Putamen (tissue), 1 donor: ENCODE measurements at regions not wholly inside any gene's neighbourhood (a gene's known extent, or its start where the extent isn't known, plus 50 kb on each side); places are given as distances from the start of the nearest gene placed in this dataset.
"Not testable (repeated sequence)": the region's sequence is repeated elsewhere in the genome, so short reads cannot be mapped to it uniquely, and the experiment has no call there.

Experiments used
- DNase-seq: peaks from one replicate; pipeline ENCODE4 v3.0.0-alpha.2; 2016; ENCODE audit warnings: low spot score

- DNase-seq = no peak
These were observed 242.0 kb upstream of the TRPM3 start for GRCh38 chr9:71363286-71363961.

GRCh38 chr9:71361357-71361756 is 239.9 kb upstream of the TRPM3 start:
- no peak for DNase-seq

- no peak for DNase-seq
These were observed 235.9 kb upstream of the TRPM3 start for GRCh38 chr9:71357346-71357745.

- no peak for DNase-seq
These were observed 234.5 kb upstream of the TRPM3 start for GRCh38 chr9:71355884-71356283.

- DNase-seq = no peak
These were observed 232.3 kb upstream of the TRPM3 start for GRCh38 chr9:71353720-71354119.

- DNase-seq = no peak
These were observed 231.4 kb upstream of the TRPM3 start for GRCh38 chr9:71352837-71353236.

- no peak for DNase-seq
These were observed 227.8 kb upstream of the TRPM3 start for GRCh38 chr9:71349218-71349617.

- DNase-seq = no peak
These were observed 211.9 kb upstream of the TRPM3 start for GRCh38 chr9:71333321-71333720.

GRCh38 chr9:71331603-71332002 is 210.2 kb upstream of the TRPM3 start:
- no peak for DNase-seq

- DNase-seq = no peak
These were observed 208.5 kb upstream of the TRPM3 start for GRCh38 chr9:71329873-71330272.

- DNase-seq = no peak
These were observed 204.9 kb upstream of the TRPM3 start for GRCh38 chr9:71326360-71326759.

- DNase-seq = no peak
These were observed 201.9 kb upstream of the TRPM3 start for GRCh38 chr9:71323357-71323756.

GRCh38 chr9:71322311-71322710 is 200.9 kb upstream of the TRPM3 start:
- DNase-seq = no peak

- DNase-seq = no peak
These were observed 187.0 kb upstream of the TRPM3 start for GRCh38 chr9:71308454-71308853.

- DNase-seq = no peak
These were observed 184.7 kb upstream of the TRPM3 start for GRCh38 chr9:71306134-71306533.

GRCh38 chr9:71303351-71303750 is 181.9 kb upstream of the TRPM3 start:
- DNase-seq = no peak

GRCh38 chr9:71302776-71303175 is 181.4 kb upstream of the TRPM3 start:
- no peak for DNase-seq

GRCh38 chr9:71295928-71296327 is 174.5 kb upstream of the TRPM3 start:
- DNase-seq = no peak

GRCh38 chr9:71286146-71286545 is 164.7 kb upstream of the TRPM3 start:
- no peak for DNase-seq

GRCh38 chr9:71285191-71285656 is 163.8 kb upstream of the TRPM3 start:
- peak; percentile 70 for DNase-seq

GRCh38 chr9:71282116-71282515 is 160.7 kb upstream of the TRPM3 start:
- DNase-seq = not testable (repeated sequence)

- DNase-seq = no peak
These were observed 157.8 kb upstream of the TRPM3 start for GRCh38 chr9:71279151-71279739.

GRCh38 chr9:71273613-71274012 is 152.2 kb upstream of the TRPM3 start:
- DNase-seq = no peak

GRCh38 chr9:71271602-71272001 is 150.2 kb upstream of the TRPM3 start:
- DNase-seq = no peak
